HG03442 (cell line): ENCODE measurements at regions not wholly inside any gene's neighbourhood (a gene's known extent, or its start where the extent isn't known, plus 50 kb on each side); places are given as distances from the start of the nearest gene placed in this dataset.

ENCODE experiments used
- ATAC-seq: cut with Tn5 transposase; IDR thresholded peaks from one replicate; pipeline ENCODE4 v1.9.1; 2021; ENCODE audit warnings: mild to moderate bottlenecking, moderate library complexity; ENCODE audit not compliant: unreplicated experiment

- no peak for ATAC-seq
Measured at GRCh38 chr10:64062793-64063192, 541.6 kb downstream of the REEP3 start.

GRCh38 chr10:64067009-64067606 lies 545.9 kb downstream of the REEP3 start:
- ATAC-seq = no peak

- no peak for ATAC-seq
Measured at GRCh38 chr10:64067859-64068258, 546.7 kb downstream of the REEP3 start.

GRCh38 chr10:64070241-64070640 lies 549.0 kb downstream of the REEP3 start:
- no peak for ATAC-seq

GRCh38 chr10:64071218-64071617 lies 550.0 kb downstream of the REEP3 start:
- no peak for ATAC-seq

- no peak for ATAC-seq
Measured at GRCh38 chr10:64075604-64076003, 554.4 kb downstream of the REEP3 start.

GRCh38 chr10:64076322-64076940 lies 555.2 kb downstream of the REEP3 start:
- no peak for ATAC-seq

GRCh38 chr10:64079341-64079740 lies 558.1 kb downstream of the REEP3 start:
- ATAC-seq = no peak

GRCh38 chr10:64080071-64080470 lies 558.9 kb downstream of the REEP3 start:
- ATAC-seq = no peak

- ATAC-seq = no peak
Measured at GRCh38 chr10:64081947-64082482, 560.8 kb downstream of the REEP3 start.

- ATAC-seq = no peak
Measured at GRCh38 chr10:64086083-64086767, 565.0 kb downstream of the REEP3 start.

- no peak for ATAC-seq
Measured at GRCh38 chr10:64089648-64090047, 568.4 kb downstream of the REEP3 start.

- ATAC-seq = no peak
Measured at GRCh38 chr10:64090865-64091264, 569.7 kb downstream of the REEP3 start.

- no peak for ATAC-seq
Measured at GRCh38 chr10:64091897-64092296, 570.7 kb downstream of the REEP3 start.

- no peak for ATAC-seq
Measured at GRCh38 chr10:64093304-64093703, 572.1 kb downstream of the REEP3 start.

- ATAC-seq = no peak
Measured at GRCh38 chr10:64093946-64094535, 572.8 kb downstream of the REEP3 start.

GRCh38 chr10:64096941-64097340 lies 575.7 kb downstream of the REEP3 start:
- no peak for ATAC-seq

GRCh38 chr10:64097391-64098122 lies 576.4 kb downstream of the REEP3 start:
- no peak for ATAC-seq

- no peak for ATAC-seq
Measured at GRCh38 chr10:64098994-64099393, 577.8 kb downstream of the REEP3 start.

- no peak for ATAC-seq
Measured at GRCh38 chr10:64101606-64102263, 580.5 kb downstream of the REEP3 start.

GRCh38 chr10:64102264-64102633 lies 581.0 kb downstream of the REEP3 start:
- no peak for ATAC-seq
